BLaER1 treated with 17β-estradiol and CSF1 and Interleukin-3, amounts not matched to agents 10 nM and 100 nM (cell line): ENCODE measurements at regions not wholly inside any gene's neighbourhood (a gene's known extent, or its start where the extent isn't known, plus 50 kb on each side); places are given as distances from the start of the nearest gene placed in this dataset.

Experiments used
- H3K27ac ChIP-seq, 11 experiments: shearing (Covaris generic); formaldehyde crosslinking; 2 replicates each; pipeline ENCODE4 v1.8.1; 2022
- H3K27me3 ChIP-seq, 11 experiments: shearing (Covaris generic); formaldehyde crosslinking; 2 replicates each; pipeline ENCODE4 v1.8.1; 2022
- H3K36me3 ChIP-seq, 11 experiments: shearing (Covaris generic); formaldehyde crosslinking; 2 replicates each; pipeline ENCODE4 v1.8.1; 2022
- H3K4me1 ChIP-seq, 10 experiments: shearing (Covaris generic); formaldehyde crosslinking; 2 replicates each; pipeline ENCODE4 v1.8.1; 2022
- H3K4me2 ChIP-seq, 11 experiments: shearing (Covaris generic); formaldehyde crosslinking; 2 replicates each; pipeline ENCODE4 v1.8.1; 2022
- H3K4me3 ChIP-seq, 10 experiments: shearing (Covaris generic); formaldehyde crosslinking; 2 replicates each; pipeline ENCODE4 v1.8.1; 2022
- H3K9ac ChIP-seq, 11 experiments: shearing (Covaris generic); formaldehyde crosslinking; 2 replicates each; pipeline ENCODE4 v1.8.1; 2022
- H3K9me3 ChIP-seq, 11 experiments: shearing (Covaris generic); formaldehyde crosslinking; replicated peaks in 1 of 11; 2 replicates each; pipeline ENCODE4 v1.8.1; 2022
- H4K20me1 ChIP-seq, 11 experiments: shearing (Covaris generic); formaldehyde crosslinking; 2 replicates each; pipeline ENCODE4 v1.8.1; 2022
- Cebpa-rat ChIP-seq, 11 experiments: shearing (Covaris generic); IDR thresholded peaks; 2 replicates each; pipeline ENCODE4 v1.8.1; 2022

DNA sequence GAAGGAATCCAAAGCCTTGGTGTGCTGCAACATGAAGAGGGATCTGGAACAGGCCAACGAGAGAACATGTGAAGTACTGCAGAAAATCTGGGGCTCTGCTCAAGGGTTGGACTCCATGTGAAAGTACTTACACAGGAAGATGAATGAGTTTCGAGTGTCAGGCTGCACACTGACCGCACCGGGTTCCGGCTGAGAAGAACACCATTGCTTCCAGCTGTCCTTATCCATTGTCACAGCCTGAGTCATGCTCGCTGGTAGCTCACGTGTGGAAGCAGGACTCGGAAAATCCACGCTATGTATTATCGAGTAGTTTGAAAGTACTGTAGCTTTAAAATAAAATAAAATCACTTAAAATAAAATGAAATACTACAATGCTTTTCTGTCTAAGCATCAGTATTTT lies 50.4 kb upstream of the TBL1X start:
- Histone ChIP-seq H3K9me3 (peaks cover 21 to 47% (median 34%) of the 10 kb centered on the region in 11 experiments), H3K4me2 (no peak overlapping the region), H4K20me1 (no peaks in the 10 kb centered on the region), H3K4me1 (peaks cover 0 to 5% (median 0%) of the 10 kb centered on the region in 10 experiments; a peak in 3 of 20 replicates), H3K27ac (no peak overlapping the region), H3K36me3 (no peaks in the 10 kb centered on the region), H3K4me3 (no peak overlapping the region), H3K27me3 (no peaks in the 10 kb centered on the region), H3K9ac (no peak overlapping the region)
- no peak for TF ChIP-seq Cebpa-rat (IDR thresholded peaks at IDR 0.05)
